ENCODE measurements at regions not wholly inside any gene's neighbourhood (a gene's known extent, or its start where the extent isn't known, plus 50 kb on each side); places are given as distances from the start of the nearest gene placed in this dataset.

GRCh38 chr13:76266561-76266960, 619.6 kb downstream of the KCTD12 start:
- TF ChIP-seq CTCF (IDR thresholded peaks at IDR 0.05) (no peak), POLR2A (IDR thresholded peaks at IDR 0.05) (no peak)
